NCI-H2029 (cell line): ENCODE measurements at regions not wholly inside any gene's neighbourhood (a gene's known extent, or its start where the extent isn't known, plus 50 kb on each side); places are given as distances from the start of the nearest gene placed in this dataset.
"Not testable (repeated sequence)": the region's sequence is repeated elsewhere in the genome, so short reads cannot be mapped to it uniquely, and the experiment has no call there.

Experiments used
- DNase-seq: peaks from one replicate; lab custom pipeline; 2025; lab: John Stamatoyannopoulos, UW

DNA sequence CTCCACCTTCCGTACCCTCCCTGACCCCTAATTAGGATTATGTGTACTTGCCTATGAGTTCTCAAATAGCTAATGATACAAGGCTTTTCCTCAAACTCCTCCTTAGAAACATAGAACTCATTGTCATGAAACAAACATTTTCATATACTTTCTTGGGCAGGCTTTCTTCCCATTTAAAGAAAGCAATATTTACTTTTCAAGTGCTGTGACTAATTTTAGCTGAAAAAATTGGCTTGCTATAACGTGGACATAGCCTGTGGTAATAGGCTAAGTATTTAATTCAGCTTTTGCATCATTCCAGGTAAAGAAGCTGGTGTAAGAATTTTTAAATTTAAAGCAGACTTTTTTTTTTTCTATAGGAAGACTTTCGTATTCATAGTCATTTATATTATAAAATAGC, 208.7 kb downstream of the SOX2 start:
- DNase-seq: no peak

DNA sequence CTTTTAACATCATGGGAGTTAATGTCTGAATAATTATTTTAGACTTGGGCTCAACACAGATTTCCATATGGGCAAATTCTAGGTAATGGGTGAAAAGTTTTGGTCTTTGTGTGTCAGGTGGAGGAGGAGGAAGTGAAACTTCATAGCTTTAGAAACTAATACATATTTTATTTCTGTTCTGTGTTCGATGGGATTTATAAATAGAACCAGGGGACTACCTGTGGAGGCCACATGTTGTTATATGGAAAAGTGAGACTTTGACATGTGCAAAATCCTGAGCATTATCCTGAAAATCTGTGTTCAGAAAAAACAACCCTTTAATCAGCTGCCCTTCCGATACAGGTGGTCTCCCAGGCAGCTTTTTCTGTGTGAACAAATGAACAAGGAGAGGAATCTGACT, 209.5 kb downstream of the SOX2 start:
- DNase-seq: no peak

DNA sequence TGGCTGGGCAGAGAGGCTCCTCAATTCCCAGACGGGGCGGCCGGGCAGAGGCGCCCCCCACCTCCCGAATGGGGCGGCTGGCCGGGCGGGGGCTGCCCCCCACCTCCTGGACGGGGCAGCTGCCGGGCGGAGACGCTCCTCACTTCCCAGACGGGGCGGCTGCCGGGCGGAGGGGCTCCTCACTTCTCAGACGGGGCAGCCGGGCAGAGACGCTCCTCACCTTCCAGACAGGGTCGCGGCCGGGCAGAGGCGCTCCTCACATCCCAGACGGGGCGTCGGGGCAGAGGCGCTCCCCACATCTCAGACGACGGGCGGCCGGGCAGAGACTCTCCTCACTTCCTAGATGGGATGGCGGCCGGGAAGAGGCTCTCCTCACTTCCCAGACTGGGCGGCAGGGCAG, 214.1 kb downstream of the SOX2 start:
- not testable (repeated sequence) for DNase-seq

DNA sequence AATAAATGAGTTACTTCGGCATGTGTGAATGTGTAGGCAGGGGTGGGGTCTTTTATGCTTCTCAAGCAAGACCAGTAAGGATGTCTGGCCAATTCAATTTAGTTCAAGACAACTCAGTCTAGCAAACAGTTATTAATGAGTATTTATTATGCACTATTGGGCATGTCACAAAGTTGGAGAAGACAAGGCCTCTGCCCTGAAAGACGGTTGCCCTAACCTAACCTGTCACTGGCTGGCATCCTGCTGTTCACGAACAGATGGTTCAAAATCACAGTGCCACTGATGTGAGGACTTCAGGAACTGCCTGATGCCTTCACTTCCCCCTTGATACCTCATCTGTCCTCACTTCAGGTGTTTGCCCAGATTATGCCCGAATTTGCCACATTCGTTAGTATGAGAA, 217.8 kb downstream of the SOX2 start:
- no peak for DNase-seq

DNA sequence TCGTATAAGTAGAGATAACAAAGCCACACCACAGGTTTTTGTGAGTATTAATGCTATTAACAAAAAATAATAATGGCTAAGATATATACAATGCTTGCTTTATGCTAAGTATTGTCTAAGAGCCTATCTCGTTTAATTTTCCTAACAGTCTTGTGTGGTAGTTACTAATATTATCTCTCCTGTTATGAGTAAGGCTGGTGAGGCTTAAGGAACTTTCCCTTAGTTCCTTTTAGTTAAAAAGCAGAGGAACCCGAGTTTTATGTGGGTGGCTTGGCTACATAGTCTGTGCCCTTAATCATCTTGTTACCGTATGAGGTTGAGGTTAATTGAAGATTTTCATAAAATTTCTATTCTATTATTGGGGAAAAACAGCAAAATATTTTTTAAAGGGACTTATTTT, 218.4 kb downstream of the SOX2 start:
- DNase-seq: no peak

DNA sequence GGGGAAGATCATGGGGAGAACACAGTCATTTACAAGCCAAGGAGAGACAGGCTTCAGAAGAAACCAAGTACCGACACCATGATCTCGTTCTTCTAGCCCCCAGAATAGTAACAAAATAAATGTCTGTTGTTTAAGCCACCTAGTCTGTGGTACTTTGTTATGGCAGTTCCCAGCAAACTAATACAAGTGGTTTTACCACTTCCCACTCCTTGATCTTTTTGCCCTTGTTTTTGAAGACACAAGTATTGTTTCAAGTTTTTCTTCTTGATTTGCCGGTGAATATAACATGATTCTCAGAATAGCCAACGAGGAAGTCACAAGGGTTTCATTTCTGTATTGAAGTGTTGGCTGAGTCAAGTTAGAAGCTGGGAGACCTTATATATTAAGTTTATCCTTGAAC, 220.3 kb downstream of the SOX2 start:
- no peak for DNase-seq

DNA sequence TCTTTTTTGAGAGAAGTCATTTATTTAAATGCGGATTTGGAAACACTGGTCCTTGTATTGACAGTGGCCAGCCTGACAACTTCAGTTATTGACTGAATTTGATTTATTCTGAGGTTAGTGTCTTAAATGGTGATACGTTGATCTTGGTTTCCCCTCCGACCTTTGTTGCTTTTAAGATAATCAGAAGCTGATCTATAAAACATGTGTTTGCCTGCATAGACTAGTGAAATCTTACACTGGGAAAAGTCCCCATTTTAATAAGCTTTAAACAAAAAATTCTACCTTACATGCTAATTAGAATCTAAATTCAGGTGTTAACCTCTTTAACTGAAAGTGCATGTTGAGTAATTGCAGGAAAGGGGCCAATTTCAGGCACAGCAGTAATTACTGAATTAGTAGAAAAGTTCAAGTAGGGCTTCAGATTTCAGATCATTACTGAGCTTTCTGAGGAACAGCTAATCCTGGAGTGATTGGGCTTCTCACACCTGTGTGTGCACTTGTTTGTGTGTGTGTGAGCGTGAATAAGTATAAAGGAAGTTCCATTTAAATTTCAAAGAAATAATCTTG, 221.4 kb downstream of the SOX2 start:
- DNase-seq: no peak

DNA sequence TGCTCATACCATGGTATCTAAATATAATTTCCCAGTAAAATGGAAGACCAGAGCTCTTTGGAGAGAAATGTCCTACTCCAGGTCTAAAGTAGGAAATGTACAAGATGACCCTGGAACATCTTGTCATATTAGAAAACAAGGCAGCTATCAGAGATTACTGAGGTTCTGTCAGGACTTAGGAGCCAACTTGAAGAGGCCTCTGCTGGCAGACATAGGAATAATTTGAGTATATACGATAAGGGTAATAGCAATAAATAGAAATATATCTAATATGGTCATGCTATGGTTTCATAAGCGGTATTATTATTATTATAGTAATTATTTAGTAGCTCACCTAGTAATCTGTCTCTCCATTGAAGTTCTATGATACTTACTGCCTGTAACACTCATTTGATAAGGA, 224.2 kb downstream of the SOX2 start:
- DNase-seq: no peak

DNA sequence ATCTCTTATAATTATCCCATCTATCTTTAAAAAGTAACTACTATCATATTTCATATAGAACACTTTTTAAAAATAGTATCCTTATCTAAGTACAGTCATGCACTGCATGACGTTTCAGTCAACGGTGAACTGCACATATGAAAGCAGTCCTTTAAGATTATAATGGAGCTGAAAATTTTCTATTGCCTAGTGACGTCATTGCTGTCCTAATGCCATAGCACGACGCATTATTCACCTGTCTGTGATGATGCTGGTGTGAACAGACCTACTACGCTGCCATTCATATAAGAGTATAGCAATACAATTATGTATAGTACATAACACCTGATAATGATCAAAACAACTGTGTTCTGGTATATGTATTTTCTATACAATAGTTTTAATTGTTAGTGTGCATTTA, 225.0 kb downstream of the SOX2 start:
- DNase-seq: no peak

DNA sequence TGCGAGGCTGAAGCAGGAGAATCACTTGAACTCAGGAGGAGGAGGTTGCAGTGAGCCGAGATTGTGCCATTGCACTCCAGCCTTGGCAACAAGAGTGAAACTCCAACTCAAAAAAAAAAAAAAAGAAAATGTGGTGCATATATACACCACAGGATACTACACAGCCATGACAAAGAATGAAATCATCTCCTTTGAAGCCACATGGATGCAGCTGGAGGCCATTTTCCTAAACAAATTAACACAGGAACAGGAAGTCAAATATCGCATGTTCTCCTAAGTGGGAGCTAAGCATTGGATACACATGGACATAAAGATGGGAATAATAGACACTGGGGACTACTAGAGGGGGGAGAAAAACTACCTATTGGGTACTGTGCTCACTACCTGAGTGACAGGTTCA, 226.9 kb downstream of the SOX2 start:
- DNase-seq: not testable (repeated sequence)

DNA sequence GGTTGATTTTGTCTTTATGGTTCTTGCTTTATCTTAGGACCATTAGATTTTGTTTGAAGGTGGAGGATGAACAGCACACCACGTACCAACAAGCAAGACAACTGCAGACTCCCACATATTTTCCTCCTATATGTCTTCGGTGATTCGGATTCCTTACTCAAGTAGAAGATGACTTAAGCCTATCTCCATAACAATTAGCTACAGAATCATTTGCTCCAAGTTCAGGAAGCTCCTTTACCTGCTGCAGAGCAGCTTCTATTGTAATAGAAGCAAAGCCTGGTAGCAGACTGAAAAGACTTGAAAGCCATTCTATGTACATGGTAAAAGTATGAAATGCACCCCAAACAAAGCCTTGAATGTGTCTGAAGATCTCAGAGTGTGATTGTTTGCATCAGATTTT, 229.0 kb downstream of the SOX2 start:
- DNase-seq: no peak

DNA sequence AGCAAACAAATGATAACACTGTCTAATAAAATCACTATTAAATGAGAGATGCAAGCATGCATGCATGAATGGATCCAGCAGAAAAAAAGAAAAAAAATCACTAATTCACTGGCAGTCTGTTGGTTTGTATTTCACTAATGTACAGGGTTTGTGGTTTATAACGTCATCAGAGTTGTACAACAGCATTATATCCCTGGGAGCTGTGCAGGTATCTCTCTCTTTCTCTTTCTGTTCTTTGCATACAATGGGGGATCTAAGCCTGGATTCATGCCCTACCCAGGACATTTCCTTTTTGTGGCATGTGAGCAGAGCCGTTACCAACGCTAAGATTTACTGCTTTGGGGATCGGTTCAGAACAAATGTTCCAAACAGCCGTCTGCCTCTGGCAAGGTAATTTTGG, 229.5 kb downstream of the SOX2 start:
- DNase-seq: no peak

DNA sequence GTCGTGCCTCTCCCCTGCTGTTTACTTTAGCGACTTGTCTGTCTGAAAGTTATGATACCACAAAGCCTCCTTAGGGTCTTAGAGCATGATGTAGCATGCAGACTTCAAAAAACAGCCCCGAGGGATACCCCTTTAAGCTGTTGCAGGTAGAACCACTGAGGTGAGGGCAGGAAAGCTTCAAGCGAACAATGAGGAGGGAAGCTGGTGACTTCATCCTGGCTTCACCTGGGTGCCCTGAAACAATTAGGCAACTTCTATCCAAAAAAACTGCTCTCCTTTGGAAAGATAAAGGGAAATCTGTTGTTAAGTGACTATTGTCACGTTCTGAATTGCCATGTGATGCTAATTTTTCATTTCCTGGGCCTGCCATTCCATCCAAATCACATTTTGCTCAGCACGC, 231.6 kb downstream of the SOX2 start:
- no peak for DNase-seq

DNA sequence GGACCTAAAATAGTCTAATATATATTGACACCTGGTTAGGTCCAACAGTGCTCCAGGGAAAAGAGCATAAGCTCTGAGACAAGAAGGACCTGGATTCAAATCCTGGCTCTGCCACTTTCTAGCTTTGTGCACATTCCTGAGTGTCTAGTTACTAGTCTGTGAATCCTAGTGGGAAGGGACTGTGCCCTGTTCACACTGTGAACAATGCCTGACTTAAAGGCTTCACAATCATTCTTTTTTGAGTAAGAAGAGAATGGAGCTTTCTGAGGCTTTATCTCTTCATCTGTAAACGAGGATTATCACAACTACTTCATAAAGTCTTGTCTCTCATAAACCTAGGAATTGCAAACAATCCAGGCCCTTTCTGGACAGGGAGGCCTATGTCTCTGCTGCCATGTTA, 235.9 kb downstream of the SOX2 start:
- DNase-seq: no peak

DNA sequence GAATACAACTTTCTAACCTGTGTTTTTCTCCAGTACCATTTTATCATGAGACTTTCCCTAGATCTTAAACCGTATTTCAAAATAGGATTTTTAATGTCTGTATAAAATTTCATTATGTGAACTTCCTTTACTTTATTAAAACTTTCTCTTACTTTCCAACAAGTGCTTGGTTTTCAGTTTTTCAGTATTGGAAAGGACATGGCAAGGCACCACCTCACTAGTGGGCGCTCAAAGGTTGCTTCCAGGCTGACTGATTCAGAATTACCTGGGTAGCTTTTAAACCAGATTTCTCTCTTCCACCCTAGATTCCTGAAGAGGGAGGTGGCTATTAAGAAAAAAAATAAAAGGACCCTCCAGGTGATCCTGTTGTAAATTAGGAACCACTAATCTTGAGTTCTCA, 236.6 kb downstream of the SOX2 start:
- DNase-seq: no peak

DNA sequence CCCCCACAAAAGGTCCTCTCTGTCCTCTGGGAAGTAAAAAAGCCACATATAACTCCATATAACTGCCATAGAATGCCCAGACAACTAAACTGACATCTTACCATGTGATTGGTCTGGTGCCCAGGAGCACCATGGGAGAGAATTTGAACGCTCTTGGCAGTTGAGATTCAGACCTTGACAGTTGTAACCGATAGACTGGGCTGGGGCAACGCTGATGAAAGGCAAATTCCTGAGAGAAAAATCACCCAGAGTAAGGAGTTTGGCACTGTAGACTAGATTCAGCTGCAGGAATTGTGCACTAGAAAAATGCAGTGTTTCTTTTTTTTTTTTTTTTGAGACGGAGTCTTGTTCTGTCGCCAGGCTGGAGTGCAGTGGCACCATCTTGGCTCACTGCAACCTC, 240.5 kb downstream of the SOX2 start:
- DNase-seq: no peak

DNA sequence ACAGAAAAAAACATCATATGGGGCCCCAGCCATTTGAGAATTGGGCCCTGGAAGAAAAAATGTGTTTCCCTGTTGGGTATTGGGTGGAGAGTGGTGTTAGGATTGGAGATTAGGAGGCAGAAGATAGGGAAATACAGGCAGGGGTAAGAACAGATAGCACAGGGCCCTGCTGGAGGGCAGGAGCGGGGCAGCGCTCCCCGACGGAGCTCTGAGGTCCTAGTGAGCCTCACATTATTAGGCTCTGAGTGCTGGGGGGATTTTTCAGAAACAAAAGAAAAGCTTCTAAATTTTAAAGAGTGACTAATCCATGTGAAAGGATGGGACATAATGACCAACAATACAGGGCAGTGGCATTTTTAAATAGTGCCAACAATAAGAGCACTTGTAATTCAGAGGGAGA, 241.2 kb downstream of the SOX2 start:
- no peak for DNase-seq

DNA sequence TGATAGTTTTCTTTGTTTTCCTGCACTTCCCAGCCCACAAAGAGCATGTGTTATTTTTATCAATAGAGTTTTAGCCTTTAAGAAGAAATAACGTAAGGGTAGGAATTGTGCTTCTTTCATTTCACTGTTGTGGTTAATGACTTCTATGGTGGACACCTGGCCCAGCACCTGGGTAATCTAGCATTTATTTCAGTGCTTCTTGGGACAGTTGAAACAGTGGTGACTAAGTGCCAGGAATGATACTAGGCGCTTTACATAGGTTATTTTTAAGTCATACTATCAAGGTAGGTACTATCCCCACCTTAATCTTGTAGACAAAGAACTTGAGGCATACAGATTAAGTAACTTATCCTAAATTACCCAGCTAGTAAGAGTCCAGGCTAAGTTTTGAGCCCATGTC, 243.8 kb downstream of the SOX2 start:
- DNase-seq: no peak

DNA sequence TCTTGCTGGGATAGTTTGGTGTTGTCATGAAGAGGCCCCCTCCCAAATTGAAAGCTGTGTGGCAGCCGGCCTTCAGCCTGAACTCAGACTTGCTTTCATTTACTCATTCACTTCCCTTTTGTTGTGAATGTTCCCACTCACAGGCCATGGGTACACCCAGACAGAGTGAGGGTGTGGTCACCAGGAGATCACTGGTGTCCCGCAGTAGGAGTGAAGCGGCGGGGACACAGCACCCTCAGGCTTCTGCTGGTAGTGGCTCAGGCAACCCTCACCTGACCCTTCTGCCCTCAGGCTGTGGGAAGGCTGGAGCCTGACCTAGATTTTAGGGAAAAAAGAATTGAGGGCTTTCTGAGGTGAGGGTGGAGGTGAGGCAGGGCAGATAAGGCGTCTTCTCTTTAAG, 244.4 kb downstream of the SOX2 start:
- DNase-seq: no peak

DNA sequence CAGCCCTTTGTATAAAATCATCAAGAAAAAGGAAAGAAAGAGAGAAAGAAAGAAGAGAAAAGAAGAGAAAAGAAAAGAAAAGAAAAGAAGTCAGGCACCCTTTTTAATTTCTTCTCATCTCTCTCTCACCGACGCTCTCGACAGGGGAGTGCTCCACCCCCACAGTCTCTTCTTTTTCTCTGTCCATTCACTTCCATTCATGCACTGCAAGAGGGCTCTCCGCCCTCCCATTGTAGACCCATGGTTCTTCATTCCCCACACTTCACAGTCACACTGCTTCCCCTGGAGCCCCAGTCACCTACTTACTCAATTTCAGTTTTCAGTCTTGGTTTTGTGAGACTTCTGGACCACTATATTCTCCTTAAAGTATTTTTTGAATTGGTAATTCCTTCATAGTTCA, 254.7 kb downstream of the SOX2 start:
- DNase-seq: no peak

DNA sequence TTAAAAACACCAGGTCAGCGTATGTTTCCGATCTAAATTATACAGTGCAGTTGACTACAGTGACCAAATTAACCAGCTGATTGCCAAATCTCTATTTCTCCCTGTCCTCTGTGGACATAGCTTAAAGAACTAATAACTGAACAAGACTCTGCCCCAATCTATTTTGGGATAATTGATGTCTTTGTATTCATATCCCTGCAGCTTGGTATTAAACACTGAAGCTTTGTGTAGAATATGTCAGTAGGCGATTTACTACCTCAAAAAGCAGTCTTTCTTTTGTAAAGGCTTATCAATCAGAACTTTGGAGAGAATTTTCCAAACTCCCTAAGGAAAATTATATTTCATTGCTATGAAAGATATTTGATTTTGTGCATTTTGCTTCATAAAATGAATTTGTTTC, 258.2 kb downstream of the SOX2 start:
- DNase-seq: no peak

DNA sequence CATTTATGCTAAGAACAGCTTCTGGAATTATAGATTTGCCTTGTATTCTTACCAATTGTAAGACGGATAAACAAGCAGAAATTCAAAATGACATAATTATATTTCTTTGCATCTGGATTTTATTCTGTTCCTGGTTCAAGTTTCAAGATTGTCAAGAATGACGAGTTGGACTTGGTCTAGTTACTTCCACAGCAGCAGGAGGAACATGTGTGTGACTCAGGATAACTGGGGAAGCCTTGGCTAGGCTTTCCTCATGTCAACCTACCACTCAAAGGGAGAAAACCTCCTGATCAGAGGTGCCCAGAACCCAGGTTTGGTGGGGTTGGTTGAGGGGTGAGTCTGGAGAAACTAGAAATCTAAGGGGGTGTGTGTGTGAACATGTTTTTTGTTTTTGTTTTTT, 259.7 kb downstream of the SOX2 start:
- no peak for DNase-seq

DNA sequence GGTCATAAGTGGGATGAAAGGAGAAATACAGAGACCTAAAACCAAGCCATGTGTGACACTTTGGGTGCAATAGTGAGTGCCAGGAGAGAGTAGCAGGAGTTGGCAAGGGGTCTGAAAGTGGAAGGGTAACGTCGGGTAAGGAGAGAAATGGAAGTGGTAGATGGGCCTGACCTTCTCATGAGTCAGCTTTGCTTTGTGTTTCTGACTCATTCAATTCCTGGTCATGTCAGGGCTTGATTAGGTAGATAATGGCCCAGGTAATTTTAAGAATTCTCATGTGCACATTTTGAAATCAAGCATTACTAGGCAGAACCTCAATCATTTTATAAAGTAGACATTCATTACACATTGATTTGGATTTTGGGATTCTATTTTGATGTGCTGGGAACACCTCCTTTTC, 262.5 kb downstream of the SOX2 start:
- DNase-seq: no peak

DNA sequence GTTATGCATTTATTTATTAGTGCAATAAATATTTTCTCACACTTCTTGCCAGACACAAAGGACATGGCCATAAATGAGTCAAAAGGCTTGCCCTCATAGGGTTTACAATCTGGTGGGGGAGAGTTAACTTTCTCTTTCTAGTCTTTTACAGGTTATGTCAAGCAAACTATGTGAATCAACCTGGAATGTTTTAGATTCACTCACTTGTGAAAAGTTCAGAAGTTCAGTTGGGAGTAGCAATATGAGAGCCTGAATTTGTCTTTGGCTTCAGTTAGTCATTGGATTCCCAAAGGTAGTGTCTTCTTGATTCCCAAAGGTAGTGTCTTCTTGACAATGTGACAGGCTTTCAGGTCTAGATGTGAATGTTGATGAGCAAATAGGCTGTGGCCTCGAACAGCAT, 264.8 kb downstream of the SOX2 start:
- DNase-seq: no peak

DNA sequence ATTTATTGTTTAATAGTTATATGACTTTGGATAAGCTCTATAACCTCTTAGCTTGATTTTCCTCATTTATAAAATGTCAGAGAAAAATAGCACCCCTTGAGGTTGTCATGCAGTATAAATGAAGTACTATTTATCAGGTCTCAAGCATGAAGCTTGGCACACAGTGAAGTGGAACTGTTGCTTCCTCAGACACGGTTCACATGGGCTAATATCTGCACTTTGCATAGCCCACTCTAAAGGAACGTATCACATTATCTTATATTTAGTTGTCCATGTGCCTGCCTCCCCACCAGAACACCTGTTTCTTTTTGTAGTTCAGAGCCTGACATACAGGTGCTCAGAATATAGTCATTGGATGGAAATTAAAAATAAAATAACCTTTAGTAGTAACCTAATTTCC, 273.7 kb downstream of the SOX2 start:
- DNase-seq: no peak
